WTC11 (cell line): ENCODE measurements at regions not wholly inside any gene's neighbourhood (a gene's known extent, or its start where the extent isn't known, plus 50 kb on each side); places are given as distances from the start of the nearest gene placed in this dataset.

Experiments used
- AFF4 ChIP-seq: sonication (generic); formaldehyde crosslinking; IDR thresholded peaks from 2 replicates; pipeline ENCODE4 v1.8.1; 2023; ENCODE audit warnings: mild to moderate bottlenecking, missing genetic modification reagents, borderline replicate concordance
- CTCF ChIP-seq: fragments of 200-600 bp; IDR thresholded peaks from 2 replicates; pipeline ENCODE4 v1.8.0; 2022; ENCODE audit warnings: antibody characterized with exemption
- ETV6 ChIP-seq: sonication (generic); formaldehyde crosslinking; IDR thresholded peaks from 2 replicates; pipeline ENCODE4 v1.8.1; 2022; ENCODE audit warnings: mild to moderate bottlenecking, missing genetic modification reagents
- GABPB1 ChIP-seq: sonication (generic); formaldehyde crosslinking; IDR thresholded peaks from 2 replicates; pipeline ENCODE4 v1.8.1; 2023; ENCODE audit warnings: mild to moderate bottlenecking, missing genetic modification reagents
- HMGXB4 ChIP-seq: sonication (generic); formaldehyde crosslinking; IDR thresholded peaks from 2 replicates; pipeline ENCODE4 v1.8.1; 2023; ENCODE audit warnings: mild to moderate bottlenecking, moderate library complexity, missing genetic modification reagents
- RELA ChIP-seq: sonication (generic); formaldehyde crosslinking; IDR thresholded peaks from 2 replicates; pipeline ENCODE4 v1.8.1; 2022; ENCODE audit warnings: missing genetic modification reagents, mild to moderate bottlenecking, borderline replicate concordance
- ZBTB21 ChIP-seq: sonication (generic); formaldehyde crosslinking; IDR thresholded peaks from 2 replicates; pipeline ENCODE4 v1.8.1; 2023; ENCODE audit warnings: mild to moderate bottlenecking, missing genetic modification reagents, borderline replicate concordance

- no peak for TF ChIP-seq ETV6 (CRISPR knock-in tag)
- TF ChIP-seq GABPB1 (CRISPR knock-in tag), result no peak
- no peak for TF ChIP-seq HMGXB4 (CRISPR knock-in tag)
- no peak for TF ChIP-seq RELA (CRISPR knock-in tag)
- no peak for TF ChIP-seq CTCF
- TF ChIP-seq AFF4 (CRISPR knock-in tag), result no peak
- TF ChIP-seq ZBTB21 (CRISPR knock-in tag), result no peak
Observed at GRCh38 chr10:24010436-24010970, 198.4 kb upstream of the KIAA1217 start.
